GM21619 (cell line): ENCODE measurements at regions not wholly inside any gene's neighbourhood (a gene's known extent, or its start where the extent isn't known, plus 50 kb on each side); places are given as distances from the start of the nearest gene placed in this dataset.

ENCODE experiments used
- ATAC-seq: cut with Tn5 transposase; IDR thresholded peaks from one replicate; pipeline ENCODE4 v1.9.1; 2021; ENCODE audit not compliant: unreplicated experiment

DNA sequence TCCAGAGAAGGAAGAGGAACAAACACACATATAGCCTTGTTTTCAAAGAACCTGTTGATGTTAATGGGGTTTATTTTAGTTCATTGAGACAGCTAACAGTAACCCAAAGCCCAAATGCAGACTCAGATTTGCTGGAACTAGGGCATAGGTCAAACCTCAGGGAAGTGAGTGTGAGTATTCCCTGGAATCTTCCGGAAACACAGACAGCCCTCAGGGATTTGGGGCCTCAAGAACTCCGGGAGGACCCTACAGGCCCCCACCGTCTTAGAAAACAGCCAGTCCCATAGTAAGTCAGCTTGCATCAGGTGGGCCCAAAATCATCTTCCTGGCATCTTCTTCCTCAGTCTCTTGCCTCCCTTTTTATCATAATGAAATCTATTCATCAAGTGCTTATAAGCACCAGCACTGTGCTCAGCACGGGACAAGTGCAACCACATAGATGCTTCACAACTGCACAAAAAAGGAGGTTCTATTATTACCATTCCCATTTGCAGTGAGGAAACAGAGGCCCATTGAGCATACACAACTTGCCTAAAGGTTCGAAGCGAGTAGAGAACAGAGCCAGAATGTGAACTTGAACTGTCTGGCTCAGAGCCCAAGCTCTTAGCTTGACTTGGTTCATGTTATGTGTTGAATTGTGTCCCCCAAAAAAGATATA lies 50.2 kb upstream of the BCL11A start:
- no peak for ATAC-seq

DNA sequence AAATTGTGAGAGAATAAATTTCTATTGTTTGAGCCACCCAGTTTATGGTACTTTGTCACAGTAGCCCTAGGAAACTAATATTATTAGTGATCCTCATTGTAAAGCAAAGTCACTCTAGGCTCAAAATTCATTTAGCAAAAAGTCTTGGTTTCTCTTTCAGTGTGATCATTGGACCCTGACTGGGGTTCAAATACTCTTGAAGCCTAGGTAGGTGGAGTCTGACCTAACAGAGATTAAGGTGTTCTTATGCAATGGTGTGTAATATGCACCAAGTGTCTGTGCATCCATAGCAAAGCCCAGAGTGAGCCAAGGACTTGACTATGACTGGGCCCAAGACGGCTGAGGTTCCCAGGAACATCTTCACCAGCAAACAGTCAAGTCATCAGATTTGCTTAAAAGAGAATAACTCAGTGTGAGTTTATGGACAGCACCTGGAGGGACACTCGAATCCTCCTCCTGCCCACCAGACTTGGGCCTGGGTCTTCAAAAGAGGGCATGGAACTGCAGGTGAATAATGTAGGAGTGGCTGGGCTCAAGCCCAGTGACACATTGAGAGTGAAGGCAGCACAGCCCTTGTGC lies 51.1 kb upstream of the BCL11A start:
- no peak for ATAC-seq

DNA sequence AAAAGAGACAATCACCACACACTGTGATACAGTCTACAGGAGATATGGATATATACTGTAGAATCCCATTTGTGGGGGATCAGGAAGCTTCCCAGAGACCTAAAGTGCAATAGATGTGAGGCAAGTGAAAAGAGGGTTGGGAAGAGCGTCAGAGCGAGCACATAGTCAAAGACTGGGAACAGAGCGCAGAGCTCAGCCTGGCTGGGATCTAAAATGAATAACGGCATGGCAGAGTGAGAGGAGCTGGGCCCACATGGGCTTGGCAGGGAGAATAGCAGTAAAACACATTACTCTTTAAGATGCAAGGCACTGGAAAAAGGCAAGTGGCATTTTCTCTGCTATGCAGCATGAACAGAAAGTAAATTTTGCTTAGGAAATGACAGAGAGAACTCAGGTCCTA lies 52.4 kb upstream of the BCL11A start:
- ATAC-seq: no peak

DNA sequence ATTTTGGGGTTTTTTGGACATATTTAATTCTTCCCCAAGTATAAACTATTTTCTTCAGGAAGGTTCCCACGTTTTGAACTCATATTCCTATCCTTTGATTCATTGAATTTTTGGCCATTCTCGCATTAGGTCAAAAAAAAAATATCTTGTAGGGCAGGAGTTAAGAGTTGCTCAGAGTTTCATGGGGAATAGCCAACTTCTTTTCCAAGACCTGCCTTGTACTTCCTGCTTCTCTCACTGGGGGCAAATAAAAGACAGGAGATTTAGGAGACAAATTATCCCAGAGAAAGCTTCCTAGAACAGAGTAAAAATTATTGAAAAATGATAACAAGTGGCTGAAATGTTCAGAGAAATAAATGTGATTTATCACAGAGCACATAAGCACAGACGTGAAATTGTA lies 55.2 kb upstream of the BCL11A start:
- no peak for ATAC-seq

GRCh38 chr2:60612033-60612432 lies 58.6 kb upstream of the BCL11A start:
- no peak for ATAC-seq

- ATAC-seq: no peak
Observed at GRCh38 chr2:60614319-60614718, 60.9 kb upstream of the BCL11A start.

- no peak for ATAC-seq
Observed at GRCh38 chr2:60621688-60622429, 68.4 kb upstream of the BCL11A start.

- no peak for ATAC-seq
Observed at GRCh38 chr2:60623040-60623439, 69.6 kb upstream of the BCL11A start.

DNA sequence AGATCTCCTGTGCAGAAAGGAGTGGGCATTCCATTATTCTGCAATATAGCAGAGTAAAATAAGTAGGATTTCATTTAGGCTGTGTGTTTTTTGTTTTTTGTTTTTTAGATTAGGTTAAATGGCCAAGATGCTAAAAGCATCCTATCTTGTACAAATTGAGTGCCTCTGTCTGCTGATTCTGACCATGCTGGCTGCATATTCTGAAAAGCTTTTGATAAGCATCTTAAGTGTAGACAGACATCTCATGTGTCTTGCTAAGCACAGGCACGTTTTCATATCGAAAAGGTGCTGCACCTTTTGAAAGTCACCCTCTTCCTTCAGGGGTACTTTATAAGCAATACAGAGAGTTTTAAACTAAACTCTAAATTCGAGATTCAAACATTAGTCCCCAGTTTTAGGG lies 74.0 kb upstream of the BCL11A start:
- ATAC-seq: no peak

DNA sequence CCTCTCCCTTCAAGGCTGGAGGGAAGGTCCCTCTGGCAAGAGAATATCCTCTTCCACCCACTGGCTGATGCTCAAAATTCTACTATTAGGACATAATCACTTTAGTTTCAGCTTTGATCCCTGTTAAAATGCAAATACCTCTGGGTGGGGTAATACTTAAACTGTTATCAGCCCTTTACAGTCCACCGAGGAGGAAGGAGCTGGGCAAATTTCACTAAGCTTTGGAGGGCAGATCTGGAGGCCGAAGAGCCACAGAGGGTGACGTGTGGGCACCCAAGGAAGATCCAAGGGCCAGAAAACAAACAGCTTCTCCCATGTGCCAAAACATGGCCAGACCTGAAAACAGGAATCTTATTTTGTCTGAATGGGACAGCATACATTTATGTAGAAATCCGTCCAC lies 74.6 kb upstream of the BCL11A start:
- ATAC-seq: no peak

- no peak for ATAC-seq
Observed at GRCh38 chr2:60628615-60629304, 75.3 kb upstream of the BCL11A start.

DNA sequence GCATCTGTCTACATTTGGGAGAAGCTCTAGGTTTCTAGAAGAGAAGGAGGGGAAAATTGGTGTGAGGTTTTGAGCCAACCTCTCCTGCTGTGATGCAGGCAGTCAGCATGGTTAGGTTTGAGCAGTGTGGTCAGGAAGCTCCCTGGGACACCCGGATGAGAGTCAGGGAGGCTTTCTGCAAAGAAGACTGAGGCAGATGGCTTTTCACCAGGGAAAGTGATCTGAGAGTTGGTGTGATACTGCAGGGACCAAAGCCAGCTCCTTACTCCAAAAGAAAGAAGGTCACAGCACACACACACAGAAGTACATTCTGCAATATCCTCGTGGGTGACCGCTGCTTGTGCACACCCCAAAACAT lies 75.8 kb upstream of the BCL11A start:
- no peak for ATAC-seq

- ATAC-seq: no peak
Observed at GRCh38 chr2:60629801-60630385, 76.4 kb upstream of the BCL11A start.

DNA sequence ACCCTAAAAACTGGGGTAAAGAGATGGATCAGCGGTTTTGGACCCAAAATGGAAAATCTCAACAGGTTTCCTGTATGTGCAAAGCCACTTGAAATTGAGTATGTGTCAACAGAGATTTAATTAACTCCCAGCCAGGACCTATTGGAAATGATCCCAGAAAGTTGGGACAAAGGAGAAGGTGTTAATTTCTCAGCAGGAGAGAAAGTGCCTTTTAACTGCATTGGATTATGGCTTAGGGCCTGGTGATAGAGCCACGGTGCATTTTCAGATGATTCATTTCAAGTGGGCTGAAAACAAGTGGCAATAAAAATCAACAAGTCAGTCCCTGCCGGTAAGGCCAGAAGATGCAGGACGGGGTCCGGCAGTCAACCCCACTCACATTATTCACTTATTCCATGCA lies 80.2 kb upstream of the BCL11A start:
- no peak for ATAC-seq

- no peak for ATAC-seq
Observed at GRCh38 chr2:60634438-60634837, 81.0 kb upstream of the BCL11A start.

DNA sequence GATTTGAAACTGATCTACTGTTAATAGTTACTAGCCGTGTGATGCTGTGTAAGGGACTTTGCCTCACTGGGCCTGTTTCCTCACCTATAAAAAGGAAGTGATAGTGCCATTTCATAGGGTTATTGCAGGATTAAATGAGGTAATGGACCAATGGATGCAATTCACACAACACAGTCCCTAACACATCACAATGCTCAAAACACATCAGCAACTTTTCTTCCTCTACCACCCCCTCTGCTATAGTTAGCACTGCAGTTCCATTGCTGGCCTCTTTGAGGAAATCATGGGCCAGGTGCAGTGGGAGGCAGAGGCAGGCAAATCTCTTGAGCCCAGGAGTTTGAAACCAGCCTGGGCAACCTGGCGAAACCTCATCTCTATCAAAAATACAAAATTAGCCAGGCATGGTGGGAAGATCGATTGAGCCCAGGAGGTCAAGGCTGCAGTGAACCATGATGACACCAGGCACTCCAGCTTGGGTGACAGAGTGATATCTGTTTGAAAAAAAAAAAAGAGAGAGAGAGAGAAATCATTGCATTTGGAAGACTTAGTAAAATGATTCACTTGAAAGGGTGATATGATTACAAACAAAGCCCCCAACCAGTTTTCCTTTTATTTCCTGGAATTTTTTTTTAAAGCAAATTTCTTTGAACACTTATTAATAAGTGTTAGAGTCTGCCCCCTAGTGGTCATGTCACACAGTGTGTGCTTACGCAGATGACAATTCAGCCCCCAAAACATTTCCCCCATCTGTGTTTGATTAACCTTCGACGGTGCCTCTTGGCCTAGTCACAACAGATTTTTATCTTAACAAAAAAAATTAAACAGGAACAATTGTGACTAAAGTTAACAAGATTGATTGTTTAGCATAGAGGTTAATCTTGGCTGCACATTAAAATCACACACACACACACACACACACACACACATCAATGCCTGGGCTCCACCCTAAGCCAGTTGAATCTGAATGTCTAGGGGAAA lies 88.6 kb upstream of the BCL11A start:
- ATAC-seq: no peak

- no peak for ATAC-seq
Observed at GRCh38 chr2:60643747-60644146, 90.3 kb upstream of the BCL11A start.

DNA sequence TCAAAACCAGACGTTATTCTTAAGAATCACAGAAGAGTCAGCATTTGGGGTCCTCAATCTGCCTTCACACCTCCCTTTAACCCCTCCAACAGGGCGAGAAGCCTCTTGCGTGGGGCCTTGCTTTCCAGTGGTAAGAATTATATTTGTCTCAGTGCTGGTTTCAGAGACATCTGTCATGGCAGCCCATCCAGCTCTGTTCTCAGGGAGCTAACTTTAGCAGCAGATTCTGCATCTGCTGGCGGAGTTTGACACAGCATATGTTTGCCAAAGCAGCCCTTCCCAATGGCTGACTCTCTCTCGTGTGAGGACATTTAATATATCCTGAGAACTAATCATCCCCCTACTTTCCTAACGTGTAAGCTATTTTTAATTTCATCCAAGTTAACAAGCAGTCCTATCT lies 91.5 kb upstream of the BCL11A start:
- ATAC-seq: no peak

DNA sequence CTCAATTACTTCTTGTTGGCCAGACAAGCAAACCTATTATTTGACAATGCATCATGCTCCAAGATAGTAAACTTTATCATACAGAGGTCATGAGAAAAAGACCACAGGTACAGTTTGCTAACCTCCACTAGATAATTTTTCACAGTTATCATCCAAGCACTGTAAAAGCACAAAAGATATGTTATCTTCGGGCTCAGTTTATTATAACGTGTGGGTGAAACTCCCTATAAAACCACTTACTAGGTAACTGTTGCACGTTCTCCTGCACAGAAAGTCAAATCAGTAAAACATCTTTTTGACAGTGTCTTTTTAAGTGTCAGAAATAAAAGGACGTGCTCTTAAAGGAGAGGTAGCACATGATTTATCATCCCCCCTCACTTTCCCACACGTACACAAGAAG lies 94.7 kb upstream of the BCL11A start:
- ATAC-seq: no peak

DNA sequence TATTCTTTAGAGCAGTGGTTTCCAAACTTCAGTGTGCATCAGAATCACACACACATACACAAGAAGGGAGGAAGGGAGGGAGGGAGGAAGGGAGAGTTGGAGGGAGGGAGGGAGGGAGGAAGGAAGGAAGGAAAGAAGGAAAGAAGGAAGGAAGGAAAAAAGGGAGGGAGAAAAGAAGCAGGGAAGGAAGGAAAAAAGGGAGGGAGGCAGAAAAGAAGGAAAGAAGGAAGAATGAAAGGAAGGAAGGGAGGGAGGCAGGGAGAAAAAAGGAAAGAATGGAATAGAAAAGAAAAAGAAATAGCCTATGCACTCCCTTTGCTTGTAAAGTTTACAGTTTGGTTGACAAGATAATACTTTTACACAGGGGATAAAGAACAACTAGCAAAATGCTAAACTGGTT lies 96.3 kb upstream of the BCL11A start:
- no peak for ATAC-seq
